H9 (cell line): ENCODE measurements at regions not wholly inside any gene's neighbourhood (a gene's known extent, or its start where the extent isn't known, plus 50 kb on each side); places are given as distances from the start of the nearest gene placed in this dataset.

ENCODE experiments used
- DNase-seq: peaks from one replicate; pipeline ENCODE4 v3.0.0-alpha.2; 2017
- H2AFZ ChIP-seq: one replicate; pipeline ENCODE4 v1.6.1; 2013; ENCODE audit warnings: mild to moderate bottlenecking, low read length, control low read depth, moderate library complexity
- H2AK5ac ChIP-seq: 2 replicates; pipeline ENCODE4 v1.6.1; 2013; ENCODE audit warnings: low read length, control low read depth, mixed read lengths; ENCODE audit not compliant: insufficient read length
- H2BK120ac ChIP-seq: one replicate; pipeline ENCODE4 v1.6.1; 2013; ENCODE audit warnings: low read depth, mild to moderate bottlenecking, low read length, control low read depth, inconsistent platforms; ENCODE audit not compliant: poor library complexity, severe bottlenecking
- H2BK12ac ChIP-seq: 2 replicates; pipeline ENCODE4 v1.6.1; 2013; ENCODE audit warnings: low read length, control low read depth, mixed read lengths, low read depth; ENCODE audit not compliant: insufficient read length
- H2BK15ac ChIP-seq: 2 replicates; pipeline ENCODE4 v1.6.1; 2013; ENCODE audit warnings: low read depth, low read length, control low read depth
- H2BK20ac ChIP-seq: one replicate; pipeline ENCODE4 v1.6.1; 2013; ENCODE audit warnings: low read depth, mild to moderate bottlenecking, low read length, control low read depth, inconsistent platforms; ENCODE audit not compliant: poor library complexity, severe bottlenecking
- H2BK5ac ChIP-seq: 2 replicates; pipeline ENCODE4 v1.6.1; 2013; ENCODE audit warnings: low read length, control low read depth, mixed read lengths; ENCODE audit not compliant: insufficient read length
- H3K14ac ChIP-seq: 2 replicates; pipeline ENCODE4 v1.6.1; 2013; ENCODE audit warnings: low read length, control low read depth; ENCODE audit not compliant: insufficient read depth
- H3K18ac ChIP-seq: 2 replicates; pipeline ENCODE4 v1.6.1; 2013; ENCODE audit warnings: low read depth, mild to moderate bottlenecking, mixed read lengths, low read length, control low read depth; ENCODE audit not compliant: insufficient read length
- H3K23ac ChIP-seq: 2 replicates; pipeline ENCODE4 v1.6.1; 2013; ENCODE audit warnings: low read length, control low read depth, mixed read lengths, low read depth; ENCODE audit not compliant: insufficient read length
- H3K23me2 ChIP-seq: 2 replicates; pipeline ENCODE4 v1.6.1; 2013; ENCODE audit warnings: low read depth, mild to moderate bottlenecking, mixed read lengths, low read length, control low read depth; ENCODE audit not compliant: insufficient read length, poor library complexity, severe bottlenecking
- H3K27ac ChIP-seq: 2 replicates; pipeline ENCODE4 v1.5.1; 2013; ENCODE audit warnings: low read length, control low read depth, mixed read lengths, low read depth; ENCODE audit not compliant: insufficient read length
- H3K27me3 ChIP-seq: 2 replicates; pipeline ENCODE4 v1.6.1; 2013; ENCODE audit warnings: low read length, control low read depth, inconsistent platforms; ENCODE audit not compliant: insufficient read depth
- H3K4ac ChIP-seq: 2 replicates; pipeline ENCODE4 v1.6.1; 2013; ENCODE audit warnings: low read depth, mild to moderate bottlenecking, control low read depth, inconsistent platforms, low read length, moderate library complexity
- H3K4me1 ChIP-seq: 2 replicates; pipeline ENCODE4 v1.6.1; 2013; ENCODE audit warnings: low read length, control low read depth, inconsistent platforms; ENCODE audit not compliant: insufficient read depth
- H3K4me2 ChIP-seq: 2 replicates; pipeline ENCODE4 v1.6.1; 2013; ENCODE audit warnings: low read length, control low read depth, mixed read lengths; ENCODE audit not compliant: insufficient read length, insufficient read depth
- H3K56ac ChIP-seq: 2 replicates; pipeline ENCODE4 v1.6.1; 2013; ENCODE audit warnings: low read depth, mild to moderate bottlenecking, mixed read lengths, low read length, control low read depth; ENCODE audit not compliant: insufficient read length
- H3K79me1 ChIP-seq: 2 replicates; pipeline ENCODE4 v1.6.1; 2013; ENCODE audit warnings: low read depth, mild to moderate bottlenecking, moderate library complexity, low read length, control low read depth, inconsistent platforms; ENCODE audit not compliant: insufficient read depth, poor library complexity, severe bottlenecking
- H3K79me2 ChIP-seq: 2 replicates; pipeline ENCODE4 v1.6.1; 2013; ENCODE audit warnings: low read length, control low read depth, inconsistent platforms; ENCODE audit not compliant: insufficient read depth
- H3K9ac ChIP-seq: 2 replicates; pipeline ENCODE4 v1.6.1; 2013; ENCODE audit warnings: low read length, control low read depth, mixed read lengths; ENCODE audit not compliant: insufficient read length; ENCODE audit errors: extremely low read depth
- H3K9me3 ChIP-seq: one replicate; pipeline ENCODE4 v1.6.1; 2013; ENCODE audit warnings: low read depth, low read length, inconsistent platforms; ENCODE audit not compliant: control insufficient read depth
- H3T11ph ChIP-seq: one replicate; pipeline ENCODE4 v1.6.1; 2013; ENCODE audit warnings: mild to moderate bottlenecking, low read length, control low read depth, inconsistent platforms
- H4K20me1 ChIP-seq: one replicate; pipeline ENCODE4 v1.6.1; 2013; ENCODE audit not compliant: control insufficient read depth, insufficient read length, insufficient read depth
- H4K5ac ChIP-seq: 2 replicates; pipeline ENCODE4 v1.6.1; 2013; ENCODE audit warnings: low read depth, mild to moderate bottlenecking, mixed read lengths, low read length, control low read depth; ENCODE audit not compliant: insufficient read length
- H4K8ac ChIP-seq: replicated peaks from 2 replicates; pipeline ENCODE4 v1.6.1; 2013; ENCODE audit warnings: low read length, control low read depth, mixed read lengths, low read depth; ENCODE audit not compliant: insufficient read length
- H4K91ac ChIP-seq: 2 replicates; pipeline ENCODE4 v1.6.1; 2013; ENCODE audit warnings: low read depth, mild to moderate bottlenecking, moderate library complexity, mixed read lengths, low read length, control low read depth; ENCODE audit not compliant: insufficient read length
- H3K27ac Mint-ChIP-seq, 3 experiments: 2 replicates in 2 of 3; 3 replicates in 1 of 3; pipeline ENCODE4 v1.8.0; 2020 to 2021; ENCODE audit warnings: mixed read lengths in 3 of 3, mild to moderate bottlenecking in 1 of 3, moderate library complexity in 1 of 3
- H3K27me3 Mint-ChIP-seq: 2 replicates; pipeline ENCODE4 v1.8.0; 2021; ENCODE audit warnings: low read depth, mild to moderate bottlenecking, moderate library complexity, mixed read lengths
- H3K36me3 Mint-ChIP-seq, 3 experiments: 2 replicates in 2 of 3; 3 replicates in 1 of 3; pipeline ENCODE4 v1.8.0; 2020 to 2021; ENCODE audit warnings: low read depth in 3 of 3, mixed read lengths in 3 of 3; ENCODE audit not compliant: insufficient read depth in 1 of 3
- H3K4me1 Mint-ChIP-seq, 2 experiments: 2 replicates each; pipeline ENCODE4 v1.8.0; 2020; ENCODE audit warnings: mixed read lengths in 2 of 2
- H3K4me3 Mint-ChIP-seq, 2 experiments: 2 replicates in 1 of 2; 3 replicates in 1 of 2; pipeline ENCODE4 v1.8.0; 2020 to 2021; ENCODE audit warnings: mild to moderate bottlenecking in 2 of 2, mixed read lengths in 2 of 2, moderate library complexity in 1 of 2
- H3K9me3 Mint-ChIP-seq, 2 experiments: 2 replicates in 1 of 2; 3 replicates in 1 of 2; pipeline ENCODE4 v1.8.0; 2020; ENCODE audit warnings: mild to moderate bottlenecking in 2 of 2, mixed read lengths in 2 of 2, moderate library complexity in 1 of 2
- WGBS: extraction: QIAGEN DNeasy Blood & Tissue Kit; methylation state at CpG from one replicate; pipeline ENCODE4 v1.1.7; 2013; ENCODE audit warnings: missing lambda C conversion rate, low lambda C conversion rate, mixed read lengths; ENCODE audit not compliant: insufficient read length; ENCODE audit errors: extremely low coverage; 5-methylcytosine and 5-hydroxymethylcytosine counted together
- TF ChIP-seq, protein P1 (sequence below): fragments of 200-600 bp; sonication (generic); conservative IDR thresholded peaks from 3 replicates; pipeline ENCODE4 v1.8.0; 2021; ENCODE audit warnings: antibody characterized with exemption, mild to moderate bottlenecking

DNA sequence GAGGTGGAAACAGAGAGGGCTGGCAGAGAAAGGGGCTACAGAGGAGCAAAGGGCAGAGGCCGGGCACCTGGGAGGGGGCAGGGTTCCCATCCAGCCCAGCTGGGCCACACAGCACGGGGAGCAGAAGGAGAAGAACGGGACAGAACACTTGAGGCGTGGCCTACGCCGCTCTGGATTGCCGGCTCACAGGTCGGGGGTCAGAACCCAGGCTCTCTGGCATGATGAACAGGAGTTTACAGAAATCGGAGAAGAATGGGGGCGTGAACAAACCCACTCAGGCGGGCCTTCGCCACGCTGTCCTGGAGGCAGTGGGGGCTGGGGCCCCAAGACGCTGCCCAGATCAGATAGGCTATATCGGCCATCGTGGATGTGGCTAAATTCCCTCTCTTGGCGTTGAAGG, 362.2 kb upstream of the SHH start:
- no peak for DNase-seq
- no peak overlapping the region for H3K18ac ChIP-seq
- no peak overlapping the region for H3K56ac ChIP-seq
- H2BK12ac ChIP-seq: no peak overlapping the region
- Mint-ChIP-seq H3K27ac (no peak overlapping the region), H3K36me3 (no peaks in the 10 kb centered on the region), H3K9me3 (no peaks in the 10 kb centered on the region), H3K4me1 (no peaks in the 10 kb centered on the region), H3K4me3 (no peak overlapping the region), H3K27me3 (no peaks in the 10 kb centered on the region)
- H3K9me3 ChIP-seq: no peaks in the 10 kb centered on the region
- H4K20me1 ChIP-seq: no peaks in the 10 kb centered on the region
- no peak overlapping the region for H4K8ac ChIP-seq
- H3K14ac ChIP-seq: no peak overlapping the region
- H2AK5ac ChIP-seq: no peak overlapping the region
- H3K23me2 ChIP-seq: no peaks in the 10 kb centered on the region
- H2BK120ac ChIP-seq: no peak overlapping the region
- H3K27ac ChIP-seq: no peak overlapping the region
- H2BK5ac ChIP-seq: no peak overlapping the region
- H3K23ac ChIP-seq: no peak overlapping the region
- H3K79me1 ChIP-seq: no peaks in the 10 kb centered on the region
- H3K4ac ChIP-seq: no peak overlapping the region
- H2BK15ac ChIP-seq: no peak overlapping the region
- TF ChIP-seq, protein P1, sequence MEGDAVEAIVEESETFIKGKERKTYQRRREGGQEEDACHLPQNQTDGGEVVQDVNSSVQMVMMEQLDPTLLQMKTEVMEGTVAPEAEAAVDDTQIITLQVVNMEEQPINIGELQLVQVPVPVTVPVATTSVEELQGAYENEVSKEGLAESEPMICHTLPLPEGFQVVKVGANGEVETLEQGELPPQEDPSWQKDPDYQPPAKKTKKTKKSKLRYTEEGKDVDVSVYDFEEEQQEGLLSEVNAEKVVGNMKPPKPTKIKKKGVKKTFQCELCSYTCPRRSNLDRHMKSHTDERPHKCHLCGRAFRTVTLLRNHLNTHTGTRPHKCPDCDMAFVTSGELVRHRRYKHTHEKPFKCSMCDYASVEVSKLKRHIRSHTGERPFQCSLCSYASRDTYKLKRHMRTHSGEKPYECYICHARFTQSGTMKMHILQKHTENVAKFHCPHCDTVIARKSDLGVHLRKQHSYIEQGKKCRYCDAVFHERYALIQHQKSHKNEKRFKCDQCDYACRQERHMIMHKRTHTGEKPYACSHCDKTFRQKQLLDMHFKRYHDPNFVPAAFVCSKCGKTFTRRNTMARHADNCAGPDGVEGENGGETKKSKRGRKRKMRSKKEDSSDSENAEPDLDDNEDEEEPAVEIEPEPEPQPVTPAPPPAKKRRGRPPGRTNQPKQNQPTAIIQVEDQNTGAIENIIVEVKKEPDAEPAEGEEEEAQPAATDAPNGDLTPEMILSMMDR: no peak
- no peak overlapping the region for H3K9ac ChIP-seq
- no peak overlapping the region for H2BK20ac ChIP-seq
- no peak overlapping the region for H3K4me2 ChIP-seq
- no peak overlapping the region for H2AFZ ChIP-seq
- H3T11ph ChIP-seq: no peak overlapping the region
- no peaks in the 10 kb centered on the region for H3K79me2 ChIP-seq
- H4K91ac ChIP-seq: no peak overlapping the region
- no peaks in the 10 kb centered on the region for H3K4me1 ChIP-seq
- H3K27me3 ChIP-seq: no peaks in the 10 kb centered on the region
- no CpG with 5 or more reads among the region's 17 CpGs for WGBS
- H4K5ac ChIP-seq: no peak overlapping the region
